ENCODE measurements at regions not wholly inside any gene's neighbourhood (a gene's known extent, or its start where the extent isn't known, plus 50 kb on each side); places are given as distances from the start of the nearest gene placed in this dataset.
"Not testable (repeated sequence)": the region's sequence is repeated elsewhere in the genome, so short reads cannot be mapped to it uniquely, and the experiment has no call there.

DNA sequence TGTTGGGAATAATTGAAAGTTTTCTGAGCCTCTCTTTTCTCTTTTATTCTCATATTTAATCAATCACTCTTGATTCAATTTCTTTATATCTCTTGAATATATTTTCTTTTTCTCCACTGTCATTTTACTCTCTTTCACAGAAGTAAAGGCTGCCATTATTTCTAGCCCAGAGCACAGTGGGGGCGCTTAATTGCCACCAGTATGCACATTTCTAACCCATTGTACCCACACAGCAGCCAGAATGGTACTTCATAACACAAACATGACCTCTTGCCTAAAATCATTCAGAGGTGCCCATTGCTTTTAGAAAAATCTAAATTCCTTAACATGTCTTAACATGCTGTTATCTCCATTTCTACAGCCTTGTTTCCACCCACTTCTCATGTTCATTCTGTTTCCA lies 190.2 kb upstream of the LMO3 start:
- Histone ChIP-seq H3K36me3 (ENCODE audit: control insufficient read depth, insufficient read depth, low read length) (no peaks in the 10 kb centered on the region), H3K9ac (ENCODE audit: low read length) (no peak overlapping the region)

DNA sequence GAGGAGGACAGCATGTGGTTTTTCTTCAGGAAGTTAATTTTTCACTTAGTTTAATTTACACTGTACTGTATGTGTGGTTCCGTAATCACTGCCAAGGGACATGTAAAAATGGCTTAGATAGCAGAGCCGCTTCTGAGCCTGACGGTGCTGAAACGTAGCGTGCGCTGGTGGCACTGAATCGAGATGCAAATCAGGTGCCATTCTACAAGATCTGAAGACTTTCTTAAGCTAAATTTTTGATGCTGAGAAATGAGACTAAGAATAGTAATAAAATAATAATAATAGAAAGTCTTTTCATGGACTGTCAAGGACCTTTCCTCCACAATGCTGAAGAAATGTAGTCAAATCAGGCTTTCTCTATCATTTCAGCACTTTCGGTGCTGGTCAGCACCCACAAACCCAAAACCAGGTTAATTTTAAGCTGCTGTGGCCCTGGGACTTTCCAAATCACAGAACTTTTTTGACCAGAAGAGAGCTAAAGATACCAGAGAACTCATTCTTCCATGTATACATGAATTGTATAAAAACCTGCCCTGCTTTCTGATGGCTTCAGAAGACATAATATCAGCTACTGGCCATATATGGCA lies 183.3 kb upstream of the LMO3 start:
- no peaks in the 10 kb centered on the region for H3K36me3 ChIP-seq (ENCODE audit: control insufficient read depth, insufficient read depth, low read length)
- no peak overlapping the region for H3K27ac ChIP-seq (ENCODE audit: low read depth, low read length)
- peaks cover 10% of the 10 kb centered on the region; the same call in 1 of the 2 replicates for H3K4me1 ChIP-seq (ENCODE audit: control insufficient read depth, insufficient read depth, low read length)
- H3K9me3 ChIP-seq (ENCODE audit: control insufficient read depth, insufficient read depth, low read depth, low read length) = no peaks in the 10 kb centered on the region
- H3K27me3 ChIP-seq (ENCODE audit: control insufficient read depth, insufficient read depth, low read length) = no peaks in the 10 kb centered on the region
- no peak overlapping the region for H3K9ac ChIP-seq (ENCODE audit: low read length)
- no peak overlapping the region for H3K4me3 ChIP-seq (ENCODE audit: low read depth, low read length)

More for the DNA sequence above, 190.2 kb upstream of the LMO3 start:
- Histone ChIP-seq H3K4me1 (ENCODE audit: control insufficient read depth, insufficient read depth, low read length) (peaks cover 6% of the 10 kb centered on the region; the same call in 1 of the 2 replicates), H3K27me3 (ENCODE audit: control insufficient read depth, insufficient read depth, low read length) (no peaks in the 10 kb centered on the region), H3K27ac (ENCODE audit: low read depth, low read length) (no peak overlapping the region), H3K4me3 (ENCODE audit: low read depth, low read length) (no peak overlapping the region), H3K9me3 (ENCODE audit: control insufficient read depth, insufficient read depth, low read depth, low read length) (no peaks in the 10 kb centered on the region)

DNA sequence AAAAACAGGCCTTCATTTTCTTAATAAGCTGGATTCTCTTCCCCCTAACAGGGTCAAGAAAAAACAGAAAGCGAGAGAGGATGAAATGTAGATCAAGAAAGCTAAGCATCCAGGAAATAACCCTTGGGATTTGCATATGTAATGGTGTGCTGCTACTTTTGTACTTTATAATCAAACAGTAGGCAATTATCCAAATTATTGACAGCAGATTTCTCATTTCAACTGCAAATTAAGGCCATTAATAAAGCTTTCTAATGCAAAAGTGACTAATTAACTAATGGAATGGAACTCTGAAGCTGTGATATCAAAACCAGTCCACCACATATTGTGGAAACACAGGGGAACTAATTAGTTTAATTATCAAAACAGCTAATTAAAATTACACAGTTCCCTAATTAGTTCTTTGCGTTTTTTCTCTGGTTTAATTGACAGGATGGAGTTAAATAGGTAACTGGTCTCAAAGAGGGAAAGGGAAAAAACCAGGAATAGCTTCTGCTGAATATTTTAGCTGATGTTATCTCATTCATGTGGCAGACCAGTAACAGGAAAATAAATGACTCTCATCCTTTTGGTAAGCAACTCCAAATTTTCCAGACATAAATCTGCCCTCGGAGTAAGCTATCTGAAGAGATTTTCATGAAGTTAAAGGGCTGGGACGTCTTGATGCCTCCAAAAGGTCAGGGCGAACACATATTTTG lies 182.7 kb upstream of the LMO3 start:
- Histone ChIP-seq H3K9me3 (ENCODE audit: control insufficient read depth, insufficient read depth, low read depth, low read length) (no peaks in the 10 kb centered on the region), H3K4me1 (ENCODE audit: control insufficient read depth, insufficient read depth, low read length) (peaks cover 10% of the 10 kb centered on the region; the same call in 1 of the 2 replicates), H3K9ac (ENCODE audit: low read length) (no peak overlapping the region), H3K36me3 (ENCODE audit: control insufficient read depth, insufficient read depth, low read length) (no peaks in the 10 kb centered on the region), H3K4me3 (ENCODE audit: low read depth, low read length) (no peak overlapping the region), H3K27me3 (ENCODE audit: control insufficient read depth, insufficient read depth, low read length) (no peaks in the 10 kb centered on the region), H3K27ac (ENCODE audit: low read depth, low read length) (no peak overlapping the region)

DNA sequence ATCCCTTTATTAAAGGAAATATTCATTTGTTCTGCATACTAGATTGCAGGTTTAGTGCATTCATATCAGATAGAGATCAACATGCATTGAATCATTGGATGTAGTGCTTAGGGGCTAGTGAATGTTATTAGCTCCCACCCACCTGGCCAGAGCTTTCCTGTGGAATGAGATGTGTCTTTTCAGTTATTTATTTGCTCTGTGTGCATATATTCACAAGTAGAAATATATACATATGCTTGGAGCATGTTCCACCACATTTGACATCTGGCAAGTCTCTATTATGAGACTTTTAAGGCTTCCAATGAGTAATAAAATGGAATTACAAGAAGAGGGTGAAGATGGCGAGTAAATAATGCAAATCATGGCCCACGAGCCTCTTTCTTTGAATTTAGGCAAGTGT lies 180.0 kb upstream of the LMO3 start:
- H3K9ac ChIP-seq (ENCODE audit: low read length) = no peak overlapping the region

DNA sequence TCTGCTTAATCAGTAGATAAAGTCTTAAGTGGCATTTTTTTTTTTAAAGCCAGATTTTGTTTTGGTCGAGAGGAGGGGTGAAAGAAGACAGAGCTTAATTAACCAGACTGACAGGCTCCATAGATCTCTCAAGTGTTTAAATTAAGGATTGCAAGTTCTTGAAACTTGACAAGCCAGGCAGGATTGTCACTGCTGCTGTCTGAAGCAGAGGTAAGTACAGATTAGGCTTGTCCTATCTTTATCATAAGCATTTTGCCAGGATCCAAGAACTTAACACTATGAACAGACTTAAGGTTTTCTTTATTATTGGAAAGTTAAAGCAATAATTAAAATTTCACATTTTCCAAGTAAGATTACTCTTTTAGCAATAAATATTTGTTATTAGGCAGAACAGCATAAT lies 179.6 kb upstream of the LMO3 start:
- H3K9me3 ChIP-seq (ENCODE audit: control insufficient read depth, insufficient read depth, low read depth, low read length) = no peaks in the 10 kb centered on the region

More for the DNA sequence above, 180.0 kb upstream of the LMO3 start:
- H3K36me3 ChIP-seq (ENCODE audit: control insufficient read depth, insufficient read depth, low read length) = no peaks in the 10 kb centered on the region
- H3K4me3 ChIP-seq (ENCODE audit: low read depth, low read length) = no peak overlapping the region
- H3K27ac ChIP-seq (ENCODE audit: low read depth, low read length) = no peak overlapping the region
- no peaks in the 10 kb centered on the region for H3K9me3 ChIP-seq (ENCODE audit: control insufficient read depth, insufficient read depth, low read depth, low read length)
- H3K4me1 ChIP-seq (ENCODE audit: control insufficient read depth, insufficient read depth, low read length) = peaks cover 10% of the 10 kb centered on the region; the same call in 1 of the 2 replicates
- H3K27me3 ChIP-seq (ENCODE audit: control insufficient read depth, insufficient read depth, low read length) = no peaks in the 10 kb centered on the region

DNA sequence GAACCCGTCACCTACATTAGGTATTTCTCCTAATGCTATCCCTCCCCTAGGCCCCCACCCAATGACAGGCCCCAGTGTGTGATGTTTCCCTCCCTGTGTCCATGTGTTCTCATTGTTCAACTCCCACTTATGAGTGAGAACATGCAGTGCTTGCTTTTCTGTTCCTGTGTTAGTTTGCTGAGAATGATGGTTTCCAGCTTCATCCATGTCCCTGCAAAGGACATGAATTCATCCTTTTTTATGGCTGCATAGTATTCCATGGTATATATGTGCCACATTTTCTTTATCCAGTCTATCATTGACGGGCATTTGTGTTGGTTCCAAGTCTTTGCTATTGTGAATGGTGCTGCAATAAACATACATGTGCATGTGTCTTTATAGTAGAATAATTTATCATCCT lies 163.2 kb upstream of the LMO3 start:
- not testable (repeated sequence) for H3K4me1 ChIP-seq (ENCODE audit: control insufficient read depth, insufficient read depth, low read length); H3K27ac ChIP-seq (ENCODE audit: low read depth, low read length); H3K27me3 ChIP-seq (ENCODE audit: control insufficient read depth, insufficient read depth, low read length)

More for the DNA sequence above, 179.6 kb upstream of the LMO3 start:
- Histone ChIP-seq H3K4me1 (ENCODE audit: control insufficient read depth, insufficient read depth, low read length) (peaks cover 10% of the 10 kb centered on the region; the same call in 1 of the 2 replicates), H3K27me3 (ENCODE audit: control insufficient read depth, insufficient read depth, low read length) (no peaks in the 10 kb centered on the region), H3K9ac (ENCODE audit: low read length) (no peak overlapping the region), H3K4me3 (ENCODE audit: low read depth, low read length) (no peak overlapping the region), H3K27ac (ENCODE audit: low read depth, low read length) (no peak overlapping the region), H3K36me3 (ENCODE audit: control insufficient read depth, insufficient read depth, low read length) (no peaks in the 10 kb centered on the region)

DNA sequence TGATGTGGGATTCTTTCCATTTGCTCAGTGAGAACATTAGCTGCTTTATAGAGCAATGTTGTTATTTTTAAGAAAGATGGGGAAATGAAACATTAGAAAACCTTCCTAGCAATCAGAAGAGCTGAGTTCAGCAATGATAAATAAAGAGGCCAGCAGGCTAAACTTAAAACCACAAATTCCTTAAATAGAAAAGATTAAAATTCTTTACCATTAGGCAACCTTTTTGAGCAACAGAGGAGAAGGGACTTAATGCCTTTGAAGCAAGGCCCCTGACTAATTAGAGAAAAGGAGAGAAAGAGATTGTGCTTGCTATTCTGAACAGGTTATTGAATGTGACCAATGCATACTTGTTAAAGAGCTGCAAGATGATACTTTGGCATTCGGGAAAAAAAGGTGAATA lies 160.8 kb upstream of the LMO3 start:
- Histone ChIP-seq H3K4me1 (ENCODE audit: control insufficient read depth, insufficient read depth, low read length) (no peaks in the 10 kb centered on the region), H3K27me3 (ENCODE audit: control insufficient read depth, insufficient read depth, low read length) (no peaks in the 10 kb centered on the region), H3K36me3 (ENCODE audit: control insufficient read depth, insufficient read depth, low read length) (no peaks in the 10 kb centered on the region), H3K9me3 (ENCODE audit: control insufficient read depth, insufficient read depth, low read depth, low read length) (no peaks in the 10 kb centered on the region), H3K27ac (ENCODE audit: low read depth, low read length) (no peak overlapping the region), H3K9ac (ENCODE audit: low read length) (no peak overlapping the region), H3K4me3 (ENCODE audit: low read depth, low read length) (no peak overlapping the region)

More for the DNA sequence above, 163.2 kb upstream of the LMO3 start:
- not testable (repeated sequence) for H3K36me3 ChIP-seq (ENCODE audit: control insufficient read depth, insufficient read depth, low read length); H3K4me3 ChIP-seq (ENCODE audit: low read depth, low read length); H3K9ac ChIP-seq (ENCODE audit: low read length); H3K9me3 ChIP-seq (ENCODE audit: control insufficient read depth, insufficient read depth, low read depth, low read length)

DNA sequence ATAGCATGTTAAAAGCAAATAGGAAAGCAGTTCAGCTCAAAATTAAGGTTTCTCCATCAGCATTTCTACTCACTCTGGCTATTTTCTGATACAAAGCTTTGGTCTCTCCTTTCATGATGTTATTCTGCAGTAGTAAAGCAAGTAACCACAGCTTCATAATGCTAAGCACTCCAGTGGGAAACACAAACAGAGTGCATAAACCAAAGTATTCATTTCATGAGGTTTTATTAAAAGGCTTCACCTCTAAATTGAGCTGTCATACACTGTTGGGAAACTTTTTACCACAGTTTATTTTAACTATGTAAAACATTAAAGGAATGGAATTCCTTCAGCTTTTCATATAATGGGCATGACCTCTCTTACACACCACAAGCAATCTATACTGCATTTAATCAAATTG lies 157.9 kb upstream of the LMO3 start:
- no peak overlapping the region for H3K4me3 ChIP-seq (ENCODE audit: low read depth, low read length)
- H3K9ac ChIP-seq (ENCODE audit: low read length) = no peak overlapping the region
- no peaks in the 10 kb centered on the region for H3K4me1 ChIP-seq (ENCODE audit: control insufficient read depth, insufficient read depth, low read length)
- H3K27me3 ChIP-seq (ENCODE audit: control insufficient read depth, insufficient read depth, low read length) = no peaks in the 10 kb centered on the region
- H3K9me3 ChIP-seq (ENCODE audit: control insufficient read depth, insufficient read depth, low read depth, low read length) = no peaks in the 10 kb centered on the region
- H3K36me3 ChIP-seq (ENCODE audit: control insufficient read depth, insufficient read depth, low read length) = no peaks in the 10 kb centered on the region
- no peak overlapping the region for H3K27ac ChIP-seq (ENCODE audit: low read depth, low read length)

DNA sequence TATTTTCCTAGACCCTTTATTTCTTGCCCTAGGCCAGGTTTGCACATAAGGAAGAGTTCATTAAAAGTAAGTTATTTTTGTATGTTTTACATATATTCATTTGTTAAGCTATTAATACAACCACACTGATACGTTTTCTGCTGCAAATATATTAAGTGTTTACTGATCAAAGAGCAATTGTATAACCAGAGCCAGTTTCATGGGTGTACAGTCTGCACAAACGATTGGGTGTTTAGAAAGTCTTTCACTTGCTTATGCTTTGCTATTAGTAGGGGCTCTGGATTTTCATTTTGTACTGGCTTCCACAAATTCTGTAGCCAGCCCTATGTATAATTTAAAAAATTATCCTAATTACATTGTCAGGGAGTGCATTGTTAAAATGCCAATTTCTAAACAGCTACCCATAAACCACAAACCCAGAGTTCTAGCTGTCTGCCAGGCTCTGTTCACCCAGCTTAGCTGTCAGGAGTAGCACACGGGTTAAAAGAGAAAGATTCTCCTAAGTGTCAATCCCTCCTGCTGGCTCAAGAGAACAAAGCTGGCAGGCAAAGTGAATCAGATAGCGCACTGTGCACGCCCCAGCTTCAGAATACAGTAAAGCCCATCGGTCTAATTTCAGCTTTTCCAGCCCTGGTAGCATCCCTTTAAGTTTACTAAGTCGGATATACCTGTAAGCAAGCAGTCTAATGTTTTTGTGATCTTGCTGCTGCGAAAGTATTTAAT lies 151.0 kb upstream of the LMO3 start:
- Histone ChIP-seq H3K27ac (ENCODE audit: low read depth, low read length) (no peak overlapping the region), H3K36me3 (ENCODE audit: control insufficient read depth, insufficient read depth, low read length) (no peaks in the 10 kb centered on the region), H3K9ac (ENCODE audit: low read length) (no peak overlapping the region), H3K9me3 (ENCODE audit: control insufficient read depth, insufficient read depth, low read depth, low read length) (no peaks in the 10 kb centered on the region), H3K4me3 (ENCODE audit: low read depth, low read length) (no peak overlapping the region), H3K27me3 (ENCODE audit: control insufficient read depth, insufficient read depth, low read length) (no peaks in the 10 kb centered on the region), H3K4me1 (ENCODE audit: control insufficient read depth, insufficient read depth, low read length) (no peaks in the 10 kb centered on the region)

DNA sequence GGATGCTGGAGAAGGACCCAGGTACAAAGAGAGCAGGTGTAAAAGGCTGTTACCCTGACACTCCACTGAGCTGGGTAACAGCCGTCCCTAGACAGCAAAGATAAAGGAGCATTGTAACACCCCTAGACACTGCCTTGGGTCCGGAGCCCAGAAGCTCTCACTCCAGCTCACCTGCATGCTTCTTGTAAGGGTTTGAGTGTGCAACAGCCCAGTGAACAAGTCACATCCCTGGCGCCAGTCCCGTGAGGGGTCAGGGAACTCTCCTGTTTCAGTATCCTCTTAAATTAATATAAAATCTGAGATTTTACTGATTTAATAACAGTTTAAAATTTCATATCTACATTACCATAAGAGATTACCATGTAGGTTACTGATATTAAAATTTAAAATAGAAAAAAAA lies 124.8 kb upstream of the LMO3 start:
- H3K4me1 ChIP-seq (ENCODE audit: control insufficient read depth, insufficient read depth, low read length) = no peaks in the 10 kb centered on the region
- H3K9me3 ChIP-seq (ENCODE audit: control insufficient read depth, insufficient read depth, low read depth, low read length) = no peaks in the 10 kb centered on the region
- H3K4me3 ChIP-seq (ENCODE audit: low read depth, low read length) = no peak overlapping the region
- no peaks in the 10 kb centered on the region for H3K36me3 ChIP-seq (ENCODE audit: control insufficient read depth, insufficient read depth, low read length)
- no peak overlapping the region for H3K27ac ChIP-seq (ENCODE audit: low read depth, low read length)
- H3K27me3 ChIP-seq (ENCODE audit: control insufficient read depth, insufficient read depth, low read length) = no peaks in the 10 kb centered on the region
- no peak overlapping the region for H3K9ac ChIP-seq (ENCODE audit: low read length)

DNA sequence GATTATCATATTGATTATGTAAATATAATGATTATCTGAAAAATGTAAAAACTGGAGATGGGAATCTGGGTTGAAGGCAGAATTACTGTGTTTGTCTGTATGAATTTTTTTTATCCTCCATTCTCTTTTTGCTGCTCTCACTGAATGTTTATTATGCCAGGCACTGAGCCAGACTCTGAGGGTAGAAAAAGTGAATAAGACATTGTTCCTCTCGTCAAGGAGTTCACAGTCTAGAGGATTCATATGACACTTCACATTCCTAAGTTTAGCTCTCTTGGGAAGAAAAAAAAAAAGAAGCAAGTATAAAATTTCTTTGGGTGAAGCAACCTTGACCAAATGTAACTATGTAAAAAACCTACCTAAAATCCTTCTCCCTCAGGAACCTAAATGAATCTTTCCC lies 120.9 kb upstream of the LMO3 start:
- no peak overlapping the region for H3K27ac ChIP-seq (ENCODE audit: low read depth, low read length)
- no peaks in the 10 kb centered on the region for H3K4me1 ChIP-seq (ENCODE audit: control insufficient read depth, insufficient read depth, low read length)
- no peaks in the 10 kb centered on the region for H3K36me3 ChIP-seq (ENCODE audit: control insufficient read depth, insufficient read depth, low read length)
- H3K9ac ChIP-seq (ENCODE audit: low read length) = no peak overlapping the region
- no peaks in the 10 kb centered on the region for H3K27me3 ChIP-seq (ENCODE audit: control insufficient read depth, insufficient read depth, low read length)
- H3K9me3 ChIP-seq (ENCODE audit: control insufficient read depth, insufficient read depth, low read depth, low read length) = no peaks in the 10 kb centered on the region
- no peak overlapping the region for H3K4me3 ChIP-seq (ENCODE audit: low read depth, low read length)

Data from HUES6 (cell line).